ENCODE measurements at regions not wholly inside any gene's neighbourhood (a gene's known extent, or its start where the extent isn't known, plus 50 kb on each side); places are given as distances from the start of the nearest gene placed in this dataset.

DNA sequence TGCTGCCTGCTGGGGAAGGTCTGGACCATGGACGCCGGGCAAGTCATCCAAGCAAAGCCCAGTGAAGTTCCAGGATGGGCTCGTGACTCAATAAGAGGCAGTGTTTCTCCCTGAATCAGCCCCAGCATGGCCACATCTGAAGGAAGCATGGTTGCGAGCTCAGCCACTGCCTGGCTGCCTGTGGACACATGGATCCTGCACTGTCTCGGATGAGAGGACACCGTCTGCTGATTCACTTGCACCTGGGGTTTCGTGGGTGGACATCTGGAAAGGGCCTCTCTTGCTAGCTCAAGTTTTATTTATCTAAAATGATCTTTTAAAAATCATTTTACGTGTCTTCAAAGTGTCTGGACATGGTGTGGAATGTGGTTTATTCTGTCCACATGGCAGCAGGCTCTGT lies 224.8 kb upstream of the FN1 start:
- H3K27me3 Mint-ChIP-seq = no peaks in the 10 kb centered on the region

DNA sequence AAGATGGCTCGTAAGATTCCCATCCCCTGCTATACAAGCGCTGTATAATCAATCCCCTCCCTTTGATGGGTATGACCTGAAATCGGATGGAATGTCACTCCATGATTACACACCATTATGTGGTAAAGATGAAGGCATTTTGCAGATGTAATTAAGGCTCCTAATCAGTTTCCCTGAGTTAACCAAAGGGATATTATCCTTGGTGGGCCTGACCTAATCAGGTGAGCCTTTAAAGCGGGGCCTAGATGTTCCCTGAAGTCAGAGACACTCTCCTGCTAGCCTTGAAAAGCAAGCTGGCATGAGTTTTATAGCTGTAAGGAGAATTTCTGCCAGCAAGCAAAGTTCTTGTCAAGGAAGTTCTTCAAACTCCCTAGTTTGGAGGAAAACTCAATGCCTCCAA lies 223.8 kb upstream of the FN1 start:
- Mint-ChIP-seq H3K36me3 (ENCODE audit: low read depth) (no peaks in the 10 kb centered on the region), H3K9me3 (no peaks in the 10 kb centered on the region), H3K27ac (no peak overlapping the region), H3K4me3 (no peak overlapping the region), H3K4me1 (peaks cover under 1% of the 10 kb centered on the region), H3K27me3 (no peaks in the 10 kb centered on the region)
- POLR2A ChIA-PET = no interaction called here
- CTCF ChIA-PET = no interaction called here
- no peak for DNase-seq

More for the DNA sequence above, 224.8 kb upstream of the FN1 start:
- CTCF ChIA-PET = no interaction called here
- Mint-ChIP-seq H3K36me3 (ENCODE audit: low read depth) (no peaks in the 10 kb centered on the region), H3K9me3 (no peaks in the 10 kb centered on the region), H3K27ac (no peak overlapping the region), H3K4me1 (peaks cover 7% of the 10 kb centered on the region), H3K4me3 (no peak overlapping the region)
- no peak for DNase-seq
- POLR2A ChIA-PET = no interaction called here

DNA sequence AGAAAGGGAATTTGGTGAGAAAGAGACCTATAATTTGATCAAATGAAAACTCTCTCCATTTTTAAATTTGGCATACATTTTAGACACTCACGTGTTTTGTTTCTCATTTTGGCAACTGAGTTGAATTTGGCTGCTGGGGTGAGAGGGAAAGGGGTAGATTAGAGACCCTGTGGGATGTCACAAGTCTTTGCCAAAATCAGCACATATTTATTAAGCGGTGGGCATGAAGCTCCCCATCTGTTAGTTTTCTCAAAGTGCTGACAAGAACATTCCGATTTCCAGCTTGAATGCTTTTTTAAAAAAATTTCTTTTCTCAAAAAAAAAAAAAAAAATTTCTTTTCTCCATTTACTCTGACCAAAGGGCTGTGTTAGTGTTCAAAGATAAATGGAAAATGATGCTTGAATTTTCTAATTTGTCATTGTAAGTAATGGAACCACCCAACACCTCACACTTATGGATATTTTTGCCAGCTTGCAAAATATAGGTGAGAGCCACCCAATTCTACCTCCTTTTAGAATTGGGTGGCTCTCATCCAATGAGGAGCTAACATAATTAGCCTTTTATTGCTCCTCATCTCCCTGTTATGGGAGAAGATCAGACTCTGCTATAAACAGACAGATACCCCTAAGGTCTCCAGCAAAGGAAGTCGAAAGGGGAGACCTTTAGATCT lies 222.9 kb upstream of the FN1 start:
- Mint-ChIP-seq H3K4me3 (no peak overlapping the region), H3K27ac (no peak overlapping the region), H3K36me3 (ENCODE audit: low read depth) (no peaks in the 10 kb centered on the region), H3K27me3 (no peaks in the 10 kb centered on the region), H3K4me1 (no peaks in the 10 kb centered on the region), H3K9me3 (no peaks in the 10 kb centered on the region)
- POLR2A ChIA-PET = no interaction called here
- DNase-seq = no peak
- CTCF ChIA-PET = no interaction called here

DNA sequence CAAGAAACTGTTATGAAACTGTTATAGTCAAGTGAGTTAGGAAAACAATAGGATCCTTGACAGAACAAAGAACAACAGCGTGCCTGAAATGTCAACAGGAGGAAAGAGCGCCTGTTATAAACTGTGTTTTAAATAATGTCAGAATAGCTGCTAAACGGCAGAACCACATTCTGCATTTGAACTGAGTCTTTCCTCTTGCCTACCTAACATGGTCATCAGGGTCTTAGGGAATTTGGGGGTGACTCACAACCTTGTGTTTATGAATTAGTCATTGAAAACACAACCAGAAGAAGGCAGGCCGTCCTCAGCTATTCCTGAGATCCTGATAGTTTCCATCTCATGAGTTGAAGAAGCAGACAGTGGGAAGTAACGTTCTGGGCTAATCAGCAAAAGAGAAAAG lies 222.0 kb upstream of the FN1 start:
- H3K4me1 Mint-ChIP-seq = no peaks in the 10 kb centered on the region
- H3K27ac Mint-ChIP-seq = no peak overlapping the region
- CTCF ChIA-PET = no interaction called here
- no peaks in the 10 kb centered on the region for H3K27me3 Mint-ChIP-seq
- no peak overlapping the region for H3K4me3 Mint-ChIP-seq
- POLR2A ChIA-PET = no interaction called here
- no peaks in the 10 kb centered on the region for H3K9me3 Mint-ChIP-seq
- H3K36me3 Mint-ChIP-seq (ENCODE audit: low read depth) = no peaks in the 10 kb centered on the region
- no peak for DNase-seq

DNA sequence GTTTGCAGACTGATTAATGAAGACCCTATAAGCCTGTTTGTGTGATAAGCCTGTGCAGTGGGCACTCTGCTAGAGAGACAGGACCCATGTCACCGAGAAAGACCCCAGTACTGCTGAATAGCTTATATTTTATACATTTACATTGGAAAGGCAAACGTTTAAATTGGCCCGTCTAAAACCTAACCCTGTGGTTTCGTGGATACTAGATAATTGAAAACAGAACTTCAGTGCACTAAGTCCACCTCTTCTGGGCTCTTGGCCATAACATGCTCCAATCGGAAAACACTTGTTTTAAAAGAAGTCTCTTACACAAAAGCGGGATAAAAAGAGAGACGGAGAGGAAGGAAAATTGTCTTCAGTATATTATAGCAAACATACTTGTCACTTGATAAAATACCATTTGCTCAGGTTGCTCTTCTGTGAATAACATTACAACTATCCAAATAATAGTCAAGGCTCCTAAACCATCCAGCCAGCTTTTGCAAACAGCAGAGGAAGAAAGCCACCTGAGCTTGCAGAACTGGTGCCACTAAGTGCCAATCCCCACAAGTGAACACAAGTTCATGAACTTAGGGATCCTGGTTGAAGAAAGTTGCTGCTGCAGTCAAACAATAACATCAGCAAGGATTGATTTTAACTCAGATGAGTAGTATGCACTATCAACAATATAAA lies 218.4 kb upstream of the FN1 start:
- H3K9me3 Mint-ChIP-seq = no peaks in the 10 kb centered on the region
- ChIA-PET CTCF (interaction anchor here (1.2 kb wide), 1 partner anchor 17 kb away, joined by 3 read pairs; no protein-coding TSS in a partner anchor), POLR2A (no interaction called here)
- no peak overlapping the region for H3K27ac Mint-ChIP-seq
- DNase-seq = no peak
- no peak overlapping the region for H3K4me3 Mint-ChIP-seq
- no peaks in the 10 kb centered on the region for H3K4me1 Mint-ChIP-seq
- H3K36me3 Mint-ChIP-seq (ENCODE audit: low read depth) = no peaks in the 10 kb centered on the region
- H3K27me3 Mint-ChIP-seq = no peaks in the 10 kb centered on the region

DNA sequence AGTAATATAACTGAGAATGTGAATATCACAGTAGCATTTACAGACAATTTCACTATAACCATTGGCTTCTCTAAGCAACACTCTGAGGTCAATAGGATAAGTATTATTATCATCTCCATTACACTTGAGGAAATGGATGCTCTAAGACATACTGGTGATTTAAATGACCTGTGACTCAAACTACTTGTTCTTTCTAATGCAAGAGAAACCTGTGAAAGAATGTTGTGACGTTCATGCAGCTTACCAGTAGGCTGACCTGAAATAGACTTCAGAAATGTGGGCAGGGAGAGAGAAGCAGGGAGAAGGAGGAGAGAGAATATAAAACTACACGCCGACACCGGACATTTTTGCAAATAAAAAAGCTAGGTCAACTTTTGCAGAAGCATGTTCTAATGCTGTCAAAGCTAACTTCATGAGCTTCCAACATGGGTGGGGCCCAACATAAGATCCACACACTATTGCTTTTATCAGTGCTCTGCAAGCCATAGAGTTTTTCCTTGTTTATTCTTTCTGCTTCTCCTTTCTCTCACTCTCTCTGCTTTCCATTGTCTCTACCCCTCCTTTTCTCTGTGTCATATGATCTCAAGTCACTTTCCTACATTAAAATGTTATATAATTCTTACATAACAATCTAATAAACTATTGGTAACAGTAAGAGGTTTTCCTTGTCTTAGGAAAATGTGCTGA lies 217.6 kb upstream of the FN1 start:
- no peaks in the 10 kb centered on the region for H3K9me3 Mint-ChIP-seq
- DNase-seq = no peak
- CTCF ChIA-PET = interaction anchor here (1.2 kb wide), 1 partner anchor 18 kb away, joined by 3 read pairs; no protein-coding TSS in a partner anchor
- no peaks in the 10 kb centered on the region for H3K4me1 Mint-ChIP-seq
- no peaks in the 10 kb centered on the region for H3K36me3 Mint-ChIP-seq (ENCODE audit: low read depth)
- H3K27ac Mint-ChIP-seq = no peak overlapping the region
- POLR2A ChIA-PET = no interaction called here
- no peak overlapping the region for H3K4me3 Mint-ChIP-seq
- no peaks in the 10 kb centered on the region for H3K27me3 Mint-ChIP-seq

DNA sequence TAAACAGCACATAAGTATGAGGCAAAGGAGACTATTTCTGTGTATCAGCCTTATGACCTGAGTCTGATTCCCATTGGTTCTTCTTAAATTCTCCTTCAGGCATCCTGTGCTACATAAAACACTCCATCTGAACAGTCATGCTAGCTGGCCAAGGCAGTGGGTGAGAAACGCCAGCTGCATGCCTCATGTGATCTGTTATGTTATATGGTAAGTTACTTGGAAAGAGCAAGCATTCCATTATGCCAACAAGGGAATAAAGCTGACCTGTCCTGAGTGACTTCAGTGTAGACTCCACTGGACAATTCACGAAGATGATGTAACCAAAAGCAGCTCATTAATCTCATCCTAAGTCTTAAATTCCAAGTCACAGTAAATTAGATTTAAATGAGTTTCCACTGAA lies 216.5 kb upstream of the FN1 start:
- Mint-ChIP-seq H3K4me1 (no peaks in the 10 kb centered on the region), H3K9me3 (no peaks in the 10 kb centered on the region), H3K27me3 (no peaks in the 10 kb centered on the region), H3K36me3 (ENCODE audit: low read depth) (no peaks in the 10 kb centered on the region), H3K4me3 (no peak overlapping the region), H3K27ac (no peak overlapping the region)
- ChIA-PET CTCF (interaction anchor here (0.5 kb wide), 1 partner anchor 796 kb away, joined by 3 read pairs; no protein-coding TSS in a partner anchor), POLR2A (no interaction called here)
- DNase-seq = no peak

DNA sequence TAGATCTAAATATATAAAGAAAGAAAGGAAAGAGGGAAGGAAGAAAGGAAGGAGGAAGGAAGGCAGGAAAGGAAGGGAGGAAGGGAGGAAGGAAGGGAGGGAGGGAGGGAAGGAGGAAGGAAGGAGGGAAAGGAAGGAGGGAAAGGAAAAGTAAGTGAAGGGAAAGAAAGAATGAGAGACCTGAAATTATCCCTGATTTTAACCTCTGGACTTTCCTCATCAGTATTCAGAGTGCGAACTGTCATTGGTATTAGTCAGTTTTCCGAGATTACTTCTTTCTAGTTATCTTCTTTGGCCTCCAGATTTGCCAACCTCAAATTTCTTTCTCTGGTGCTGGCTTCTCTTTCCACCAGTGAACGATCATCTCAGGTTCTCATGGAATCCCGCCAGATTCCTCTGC lies 215.5 kb upstream of the FN1 start:
- Mint-ChIP-seq H3K4me1 (no peaks in the 10 kb centered on the region), H3K9me3 (no peaks in the 10 kb centered on the region), H3K36me3 (ENCODE audit: low read depth) (no peaks in the 10 kb centered on the region)

DNA sequence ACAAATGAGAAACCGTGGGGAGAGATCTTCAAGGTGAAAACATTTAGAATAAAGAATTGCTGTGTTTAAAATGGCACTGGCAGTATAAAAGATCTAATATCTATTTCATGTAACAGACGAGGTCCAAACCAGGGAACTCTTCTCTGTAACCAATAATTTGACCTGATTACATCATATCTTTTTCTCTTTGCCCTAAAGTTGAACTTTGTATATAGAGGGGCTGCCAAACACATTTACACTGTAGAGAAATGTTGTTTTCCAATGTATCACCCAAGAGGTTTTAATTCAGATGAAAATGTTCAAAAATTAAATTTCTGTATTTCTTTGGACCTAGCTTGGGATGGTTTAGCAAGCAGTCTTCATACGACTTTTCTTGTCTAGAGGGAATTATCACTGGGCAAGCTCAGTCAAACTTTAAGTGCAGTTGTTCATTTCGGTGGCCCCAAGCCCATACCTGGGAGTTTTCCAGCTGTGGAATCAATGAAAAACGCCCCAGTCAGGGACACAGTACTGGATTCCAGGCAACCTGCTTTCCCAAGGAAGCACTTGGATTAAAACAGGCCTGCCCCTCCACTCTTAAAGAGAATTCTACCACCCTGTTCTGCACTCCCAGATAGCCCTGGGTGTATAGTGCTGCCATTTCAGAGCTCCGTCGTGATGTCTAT lies 208.5 kb upstream of the FN1 start:
- Mint-ChIP-seq H3K36me3 (ENCODE audit: low read depth) (no peaks in the 10 kb centered on the region), H3K27ac (no peak overlapping the region), H3K4me1 (no peaks in the 10 kb centered on the region), H3K4me3 (no peak overlapping the region), H3K27me3 (no peaks in the 10 kb centered on the region), H3K9me3 (no peaks in the 10 kb centered on the region)
- CTCF ChIA-PET = no interaction called here
- POLR2A ChIA-PET = no interaction called here
- no peak for DNase-seq

More for the DNA sequence above, 215.5 kb upstream of the FN1 start:
- POLR2A ChIA-PET = no interaction called here
- DNase-seq = no peak
- Mint-ChIP-seq H3K27ac (no peak overlapping the region), H3K27me3 (no peaks in the 10 kb centered on the region), H3K4me3 (no peak overlapping the region)
- CTCF ChIA-PET = no interaction called here

DNA sequence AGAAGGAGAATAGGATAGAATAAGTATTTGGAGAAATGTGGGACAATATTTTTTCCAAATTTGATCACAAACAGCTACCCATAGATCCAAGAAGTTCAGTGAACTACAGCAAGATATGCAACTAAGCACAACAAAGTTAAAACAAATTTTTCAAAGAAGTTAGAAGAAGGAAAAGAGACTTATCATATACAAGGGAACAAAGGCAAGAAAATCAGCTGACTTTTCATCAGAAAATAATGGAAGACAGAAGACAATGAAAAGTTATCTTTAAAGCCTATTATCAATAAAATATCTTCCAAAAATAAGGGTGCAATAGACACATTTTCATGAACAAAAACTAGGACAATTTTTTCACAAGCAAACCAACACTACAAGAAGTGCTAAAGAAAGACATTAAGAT lies 202.8 kb upstream of the FN1 start:
- H3K27me3 Mint-ChIP-seq = no peaks in the 10 kb centered on the region
- no peaks in the 10 kb centered on the region for H3K4me1 Mint-ChIP-seq
- H3K27ac Mint-ChIP-seq = no peak overlapping the region
- H3K36me3 Mint-ChIP-seq (ENCODE audit: low read depth) = no peaks in the 10 kb centered on the region
- no peak for DNase-seq
- no peak overlapping the region for H3K4me3 Mint-ChIP-seq
- CTCF ChIA-PET = no interaction called here
- POLR2A ChIA-PET = no interaction called here
- H3K9me3 Mint-ChIP-seq = peaks cover 6% of the 10 kb centered on the region

DNA sequence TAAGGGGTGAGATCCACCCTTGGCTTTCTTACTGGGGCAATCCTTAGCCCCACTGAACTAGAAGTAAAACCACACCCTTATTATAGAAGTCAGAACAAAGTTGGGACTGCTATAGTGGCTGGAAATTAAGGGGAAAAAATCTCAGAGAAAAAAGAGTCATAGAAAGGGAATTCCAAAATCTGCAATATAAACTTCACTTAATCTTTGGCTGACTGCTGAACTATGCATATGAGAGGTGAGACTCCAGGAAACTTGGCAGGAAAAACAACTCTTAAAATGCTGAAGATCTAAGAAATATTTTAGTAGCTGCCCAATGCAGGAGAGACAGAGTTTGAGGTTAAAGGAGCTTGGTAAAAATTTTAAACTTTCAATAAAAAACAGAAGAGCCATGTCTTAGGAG lies 201.8 kb upstream of the FN1 start:
- H3K4me1 Mint-ChIP-seq = no peaks in the 10 kb centered on the region
- no peak for DNase-seq
- no peak overlapping the region for H3K27ac Mint-ChIP-seq
- H3K27me3 Mint-ChIP-seq = no peaks in the 10 kb centered on the region
- POLR2A ChIA-PET = no interaction called here
- no peak overlapping the region for H3K4me3 Mint-ChIP-seq
- H3K9me3 Mint-ChIP-seq = peaks cover 11% of the 10 kb centered on the region
- H3K36me3 Mint-ChIP-seq (ENCODE audit: low read depth) = no peaks in the 10 kb centered on the region
- CTCF ChIA-PET = no interaction called here

DNA sequence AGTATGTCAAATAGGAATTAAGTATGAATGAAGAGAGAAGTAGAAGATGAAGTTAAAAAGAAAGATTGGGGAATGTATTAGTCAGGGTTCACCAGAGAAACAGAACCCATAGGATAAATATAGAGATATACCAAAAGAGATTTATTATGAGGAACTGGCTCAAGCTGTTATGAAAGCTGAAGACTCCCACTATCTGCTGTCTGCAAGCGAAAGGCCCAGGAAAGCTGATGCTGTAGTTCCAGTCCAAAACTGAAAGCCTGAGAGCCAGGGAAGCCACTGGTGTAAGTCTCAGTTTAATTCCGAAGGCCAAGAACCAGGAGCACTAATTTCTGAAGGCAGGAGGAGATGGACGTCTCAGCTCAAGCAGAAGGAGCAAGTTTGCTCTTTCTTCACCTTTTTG lies 200.9 kb upstream of the FN1 start:
- no peak overlapping the region for H3K27ac Mint-ChIP-seq
- POLR2A ChIA-PET = no interaction called here
- H3K9me3 Mint-ChIP-seq = peaks cover 16% of the 10 kb centered on the region
- CTCF ChIA-PET = no interaction called here
- no peak for DNase-seq
- no peaks in the 10 kb centered on the region for H3K27me3 Mint-ChIP-seq
- H3K36me3 Mint-ChIP-seq (ENCODE audit: low read depth) = no peaks in the 10 kb centered on the region
- no peaks in the 10 kb centered on the region for H3K4me1 Mint-ChIP-seq
- no peak overlapping the region for H3K4me3 Mint-ChIP-seq

DNA sequence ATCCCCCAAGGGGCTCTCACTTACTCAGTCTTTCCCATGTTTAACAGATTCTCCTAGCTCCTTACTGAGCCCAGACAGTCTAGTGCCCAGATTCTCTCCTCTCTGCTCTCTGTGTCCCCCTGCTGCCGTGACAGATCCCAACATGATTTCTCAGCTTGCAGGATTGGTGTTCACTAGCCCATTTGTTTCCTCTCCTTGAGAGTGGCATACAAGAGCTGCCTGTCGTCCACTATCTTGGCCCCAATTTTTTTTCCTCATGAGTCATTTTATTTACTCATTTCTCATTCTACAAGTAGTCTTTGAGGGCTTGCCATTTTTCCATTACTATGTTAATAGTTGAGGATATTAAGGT lies 199.9 kb upstream of the FN1 start:
- H3K9me3 Mint-ChIP-seq = peaks cover 18% of the 10 kb centered on the region
- ChIA-PET POLR2A (no interaction called here), CTCF (no interaction called here)
- H3K4me1 Mint-ChIP-seq = no peaks in the 10 kb centered on the region
- H3K27me3 Mint-ChIP-seq = no peaks in the 10 kb centered on the region
- H3K36me3 Mint-ChIP-seq (ENCODE audit: low read depth) = no peaks in the 10 kb centered on the region
- DNase-seq = no peak
- no peak overlapping the region for H3K4me3 Mint-ChIP-seq
- H3K27ac Mint-ChIP-seq = no peak overlapping the region

Measured in activated CD4-positive, alpha-beta T cell treated with anti-CD3 and anti-CD28 coated beads, Interleukin-2, amount 10 ng/mL, durations not matched to agents 7 days and 5 days (primary cell).